B cell (primary cell): ENCODE measurements at regions not wholly inside any gene's neighbourhood (a gene's known extent, or its start where the extent isn't known, plus 50 kb on each side); places are given as distances from the start of the nearest gene placed in this dataset.

ENCODE experiments used
- ATAC-seq: fragments of 200-7000 bp; cut with Tn5 transposase; one replicate; pipeline ENCODE4 v1.10.0; 2021; ENCODE audit warnings: low read depth, mild to moderate bottlenecking, moderate number of reproducible peaks, moderate library complexity
- CTCF ChIA-PET: fragments of 350-600 bp; sonication (Branson Sonifier 250); formaldehyde crosslinking; loops from one replicate; lab custom pipeline; 2021; ENCODE audit warnings: antibody characterized with exemption, inconsistent platforms; lab: Charles Lee
- POLR2A ChIA-PET: fragments of 350-600 bp; sonication (Branson Sonifier 250); formaldehyde crosslinking; loops from one replicate; lab custom pipeline; 2021; ENCODE audit warnings: antibody characterized with exemption; lab: Charles Lee
- DNase-seq: peaks from one replicate; pipeline ENCODE4 v3.0.0; 2013
- H2AFZ ChIP-seq: 2 replicates; pipeline ENCODE4 v1.6.1; 2012; ENCODE audit warnings: mild to moderate bottlenecking, low read depth, low read length; ENCODE audit not compliant: insufficient read depth, poor library complexity, severe bottlenecking
- H3K27ac ChIP-seq, 2 donors: 1 replicate in 1 of 2; 2 replicates in 1 of 2; pipeline ENCODE4 v1.5.1; 2012 to 2013; ENCODE audit warnings: low read length in 2 of 2, mild to moderate bottlenecking in 2 of 2, moderate library complexity in 1 of 2
- H3K27me3 ChIP-seq, 4 experiments: fragments of 200-600 bp in 1 of 4; sonication (generic) in 1 of 4; replicated peaks in 1 of 4; 1 replicate in 2 of 4; 2 replicates in 2 of 4; pipeline versions ENCODE4 v1.6.1 to v1.7.0; 2013 to 2016; ENCODE audit warnings: low read length in 3 of 4, mild to moderate bottlenecking in 2 of 4, mixed read lengths in 1 of 4, moderate library complexity in 1 of 4; ENCODE audit not compliant: insufficient read depth in 4 of 4, control insufficient read depth in 3 of 4; ENCODE audit errors: control extremely low read depth in 1 of 4
- H3K36me3 ChIP-seq, 2 experiments: replicated peaks in 1 of 2; 1 replicate in 1 of 2; 2 replicates in 1 of 2; pipeline versions ENCODE4 v1.6.1 to v1.7.1; 2013; ENCODE audit warnings: low read length in 1 of 2; ENCODE audit not compliant: insufficient read depth in 2 of 2, control insufficient read depth in 1 of 2; ENCODE audit errors: control extremely low read depth in 1 of 2, extremely low read depth in 1 of 2
- H3K4me1 ChIP-seq, 2 donors: fragments of 200-600 bp in 1 of 2; sonication (generic) in 1 of 2; 1 replicate in 1 of 2; 2 replicates in 1 of 2; pipeline versions ENCODE4 v1.5.1 to v1.6.1; 2013 to 2017; ENCODE audit warnings: low read length in 2 of 2; ENCODE audit not compliant: control insufficient read depth in 2 of 2, insufficient read depth in 2 of 2
- H3K4me2 ChIP-seq: replicated peaks from 2 replicates; pipeline ENCODE3; 2012; ENCODE audit warnings: mild to moderate bottlenecking, low read depth, low read length; ENCODE audit not compliant: poor library complexity, severe bottlenecking
- H3K4me3 ChIP-seq, 5 experiments: fragments of 200-600 bp in 1 of 5; sonication (generic) in 1 of 5; 1 replicate in 3 of 5; 2 replicates in 2 of 5; pipeline versions ENCODE4 v1.5.1 to v1.7.0; 2011 to 2016; ENCODE audit warnings: low read length in 4 of 5, mild to moderate bottlenecking in 4 of 5, low read depth in 2 of 5, control low read depth in 1 of 5, moderate library complexity in 1 of 5; ENCODE audit not compliant: insufficient read depth in 1 of 5; ENCODE audit errors: control extremely low read depth in 1 of 5, extremely low read depth in 1 of 5
- H3K79me2 ChIP-seq: fragments of 200-600 bp; sonication (generic); one replicate; pipeline ENCODE4 v1.6.0; 2016; ENCODE audit warnings: low read length; ENCODE audit not compliant: control insufficient read depth, insufficient read depth
- H3K9ac ChIP-seq: fragments of 200-600 bp; sonication (generic); 2 replicates; pipeline ENCODE4 v1.6.1; 2017; ENCODE audit warnings: mild to moderate bottlenecking, low read length, moderate library complexity
- H3K9me3 ChIP-seq, 3 donors: one replicate each; pipeline versions ENCODE4 v1.6.1 to v1.7.1; 2013; ENCODE audit warnings: low read length in 2 of 3; ENCODE audit not compliant: control insufficient read depth in 2 of 3, insufficient read depth in 1 of 3; ENCODE audit errors: control extremely low read depth in 1 of 3
- H4K20me1 ChIP-seq: 2 replicates; pipeline ENCODE4 v1.6.0; 2012; ENCODE audit warnings: mild to moderate bottlenecking, low read length; ENCODE audit not compliant: insufficient read depth, control insufficient read depth, poor library complexity, severe bottlenecking
- H3K27ac Mint-ChIP-seq: one replicate; pipeline ENCODE4 v1.8.0; 2021; ENCODE audit warnings: mixed read lengths
- H3K27me3 Mint-ChIP-seq: one replicate; pipeline ENCODE4 v1.8.0; 2021; ENCODE audit warnings: mixed read lengths
- H3K4me1 Mint-ChIP-seq: one replicate; pipeline ENCODE4 v1.8.0; 2021; ENCODE audit warnings: mixed read lengths
- H3K4me3 Mint-ChIP-seq: one replicate; pipeline ENCODE4 v1.8.0; 2021; ENCODE audit warnings: mixed read lengths
- H3K9me3 Mint-ChIP-seq: one replicate; pipeline ENCODE4 v1.8.0; 2022; ENCODE audit warnings: mixed read lengths; ENCODE audit not compliant: insufficient read depth
- EZH2 ChIP-seq: IDR thresholded peaks from 2 replicates; pipeline ENCODE4 v1.6.1; 2012; ENCODE audit warnings: borderline replicate concordance, low read depth, mild to moderate bottlenecking, moderate library complexity, low read length; ENCODE audit not compliant: insufficient read depth, poor library complexity, severe bottlenecking
- WGBS: methylation state at CpG from one replicate; pipeline ENCODE4 v1.1.5; 2013; ENCODE audit warnings: missing lambda C conversion rate; ENCODE audit not compliant: insufficient coverage; 5-methylcytosine and 5-hydroxymethylcytosine counted together
- intact Hi-C: fragments of 100-400 bp; cut with micrococcal nuclease; formaldehyde crosslinking; loops from one replicate; pipeline ENCODE4 v1.10.0; 2022
- TF ChIP-seq, protein P1 (sequence below): fragments of 200-600 bp; IDR thresholded peaks from one replicate; pipeline ENCODE4 v1.8.0; 2022; ENCODE audit warnings: antibody characterized with exemption, mild to moderate bottlenecking

DNA sequence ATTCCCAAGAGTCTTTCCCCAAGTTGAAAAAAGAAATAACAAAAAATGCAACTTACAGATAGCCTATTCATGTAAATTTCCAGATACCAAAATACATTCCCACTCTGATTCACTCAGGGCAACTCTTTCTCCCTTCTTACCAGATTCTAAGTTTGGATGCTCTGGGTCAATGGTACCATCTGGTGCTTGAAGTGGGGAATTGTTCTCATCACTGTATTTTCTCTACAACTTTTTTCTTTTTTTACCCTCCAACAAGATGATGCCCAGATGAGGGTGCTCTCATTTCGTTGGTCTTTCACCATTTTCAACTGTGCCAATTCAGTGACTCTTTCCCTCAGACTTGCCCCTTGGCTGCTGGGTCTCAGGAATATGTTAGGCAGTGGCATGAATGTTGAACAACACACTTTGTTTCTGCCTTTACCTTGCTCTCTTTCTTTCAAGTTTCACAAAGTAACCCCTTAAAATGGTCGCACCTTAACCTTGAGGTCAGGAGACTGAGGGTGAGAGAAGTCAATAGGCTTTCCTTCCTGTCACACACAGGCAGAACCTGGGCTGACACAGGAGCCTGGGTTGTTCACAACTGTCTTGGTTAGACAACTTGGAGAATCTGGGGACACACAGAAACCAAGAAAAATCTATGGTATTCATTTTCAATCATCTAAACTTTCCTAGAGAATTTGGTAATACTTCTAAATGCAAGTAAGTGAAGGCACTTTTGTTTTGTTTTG is 330.7 kb upstream of the SLCO3A1 start:
- Histone ChIP-seq H2AFZ (no peak overlapping the region), H3K4me2 (no peak overlapping the region), H3K27me3 (no peaks in the 10 kb centered on the region), H3K27ac (no peak overlapping the region), H3K4me3 (no peak overlapping the region), H3K9me3 (no peaks in the 10 kb centered on the region), H4K20me1 (no peaks in the 10 kb centered on the region), H3K36me3 (no peaks in the 10 kb centered on the region), H3K79me2 (no peaks in the 10 kb centered on the region), H3K4me1 (no peaks in the 10 kb centered on the region), H3K9ac (no peak overlapping the region)
- 0% methylated on average over 1 of the region's 2 CpGs for WGBS
- ChIA-PET POLR2A (no interaction called here), CTCF (no interaction called here)
- ATAC-seq (no peak), DNase-seq (no peak)
- no peak overlapping the region for H3K27ac Mint-ChIP-seq
- no peaks in the 10 kb centered on the region for H3K4me1 Mint-ChIP-seq
- no peaks in the 10 kb centered on the region for H3K9me3 Mint-ChIP-seq
- TF ChIP-seq EZH2: no peak
- TF ChIP-seq, protein P1, sequence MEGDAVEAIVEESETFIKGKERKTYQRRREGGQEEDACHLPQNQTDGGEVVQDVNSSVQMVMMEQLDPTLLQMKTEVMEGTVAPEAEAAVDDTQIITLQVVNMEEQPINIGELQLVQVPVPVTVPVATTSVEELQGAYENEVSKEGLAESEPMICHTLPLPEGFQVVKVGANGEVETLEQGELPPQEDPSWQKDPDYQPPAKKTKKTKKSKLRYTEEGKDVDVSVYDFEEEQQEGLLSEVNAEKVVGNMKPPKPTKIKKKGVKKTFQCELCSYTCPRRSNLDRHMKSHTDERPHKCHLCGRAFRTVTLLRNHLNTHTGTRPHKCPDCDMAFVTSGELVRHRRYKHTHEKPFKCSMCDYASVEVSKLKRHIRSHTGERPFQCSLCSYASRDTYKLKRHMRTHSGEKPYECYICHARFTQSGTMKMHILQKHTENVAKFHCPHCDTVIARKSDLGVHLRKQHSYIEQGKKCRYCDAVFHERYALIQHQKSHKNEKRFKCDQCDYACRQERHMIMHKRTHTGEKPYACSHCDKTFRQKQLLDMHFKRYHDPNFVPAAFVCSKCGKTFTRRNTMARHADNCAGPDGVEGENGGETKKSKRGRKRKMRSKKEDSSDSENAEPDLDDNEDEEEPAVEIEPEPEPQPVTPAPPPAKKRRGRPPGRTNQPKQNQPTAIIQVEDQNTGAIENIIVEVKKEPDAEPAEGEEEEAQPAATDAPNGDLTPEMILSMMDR: no peak
- intact Hi-C loops: no loop called here
- H3K4me3 Mint-ChIP-seq: no peak overlapping the region
- peaks cover 8% of the 10 kb centered on the region for H3K27me3 Mint-ChIP-seq

DNA sequence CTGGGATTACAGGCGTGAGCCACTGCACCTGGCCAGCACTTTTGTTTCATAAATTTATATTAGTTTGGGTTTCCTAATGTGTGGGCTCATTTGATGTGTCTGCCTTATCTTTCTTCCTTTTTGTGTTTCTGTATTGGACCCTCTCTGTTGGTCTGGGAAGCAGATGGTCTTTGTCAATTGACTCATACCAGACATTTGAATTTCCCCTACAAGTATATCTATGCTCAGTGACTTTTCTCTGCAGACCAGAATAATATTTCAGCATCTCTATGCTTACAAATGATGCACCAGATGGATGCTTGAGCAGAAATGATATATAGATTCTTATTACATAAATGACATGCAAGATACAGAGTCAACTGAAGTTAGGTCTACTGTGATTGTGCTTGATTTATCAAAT is 329.9 kb upstream of the SLCO3A1 start:
- H3K9ac ChIP-seq: no peak overlapping the region
- no peak overlapping the region for H3K4me2 ChIP-seq
- CTCF ChIA-PET: no interaction called here
- intact Hi-C loops: no loop called here
- Mint-ChIP-seq H3K4me3 (no peak overlapping the region), H3K27me3 (peaks cover 8% of the 10 kb centered on the region), H3K27ac (no peak overlapping the region), H3K4me1 (no peaks in the 10 kb centered on the region), H3K9me3 (no peaks in the 10 kb centered on the region)
- no peaks in the 10 kb centered on the region for H3K36me3 ChIP-seq
- H2AFZ ChIP-seq: no peak overlapping the region
- no peak overlapping the region for H3K27ac ChIP-seq
- H3K9me3 ChIP-seq: no peaks in the 10 kb centered on the region
- TF ChIP-seq, protein P1: no peak
- TF ChIP-seq EZH2: no peak
- H3K79me2 ChIP-seq: no peaks in the 10 kb centered on the region
- no peak overlapping the region for H3K4me3 ChIP-seq
- POLR2A ChIA-PET: no interaction called here
- no peak for DNase-seq
- H3K4me1 ChIP-seq: no peaks in the 10 kb centered on the region
- WGBS: no CpG with 5 or more reads among the region's 1 CpG
- no peak for ATAC-seq
- H3K27me3 ChIP-seq: no peaks in the 10 kb centered on the region
- no peaks in the 10 kb centered on the region for H4K20me1 ChIP-seq
